NCI-H446 (cell line): ENCODE measurements at regions not wholly inside any gene's neighbourhood (a gene's known extent, or its start where the extent isn't known, plus 50 kb on each side); places are given as distances from the start of the nearest gene placed in this dataset.

Source experiments
- DNase-seq, 2 experiments: peaks; one replicate each; lab custom pipeline; 2025; lab: John Stamatoyannopoulos, UW

DNA sequence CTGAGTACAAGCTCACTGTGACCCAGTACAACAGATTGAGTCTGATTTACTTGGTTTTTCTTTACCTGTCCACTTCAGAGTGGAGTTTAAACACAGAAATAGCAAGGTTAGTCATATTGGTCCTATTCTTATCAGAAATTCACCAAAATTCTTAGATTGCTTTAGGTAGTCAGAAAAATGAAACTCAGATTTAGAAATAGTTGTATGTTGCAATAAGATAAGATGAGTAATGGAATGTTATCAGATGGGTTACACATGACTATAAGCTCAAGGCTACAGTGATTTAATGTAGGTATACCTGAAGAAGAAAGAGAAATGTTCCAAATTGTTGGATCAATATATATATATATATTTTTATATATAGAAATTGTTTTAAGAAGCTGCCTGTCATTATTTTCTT is 524.1 kb downstream of the LRFN5 start:
- no peak for DNase-seq

DNA sequence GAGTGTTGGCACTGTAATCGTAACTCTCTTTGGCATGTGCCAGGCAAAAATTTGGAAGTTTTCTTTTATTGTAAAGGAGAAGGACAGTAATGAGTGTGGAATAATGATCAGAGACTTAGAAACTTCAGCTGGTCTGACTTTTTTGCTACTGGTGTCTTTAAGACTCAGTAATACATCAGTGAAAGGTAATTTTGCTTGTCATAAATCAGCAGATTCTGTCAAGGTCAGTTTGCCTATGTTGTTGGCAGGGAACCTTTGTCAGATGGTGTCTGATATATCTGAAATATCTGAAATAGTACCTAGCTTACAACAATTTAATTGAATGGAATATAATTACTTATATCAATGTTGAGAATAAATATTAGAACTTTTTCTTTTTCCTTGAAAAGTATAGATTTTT is 516.9 kb downstream of the LRFN5 start:
- DNase-seq = peak; percentile 9 to 48

- DNase-seq = no peak
Observed at GRCh38 chr14:42113358-42114069, 506.8 kb downstream of the LRFN5 start.

DNA sequence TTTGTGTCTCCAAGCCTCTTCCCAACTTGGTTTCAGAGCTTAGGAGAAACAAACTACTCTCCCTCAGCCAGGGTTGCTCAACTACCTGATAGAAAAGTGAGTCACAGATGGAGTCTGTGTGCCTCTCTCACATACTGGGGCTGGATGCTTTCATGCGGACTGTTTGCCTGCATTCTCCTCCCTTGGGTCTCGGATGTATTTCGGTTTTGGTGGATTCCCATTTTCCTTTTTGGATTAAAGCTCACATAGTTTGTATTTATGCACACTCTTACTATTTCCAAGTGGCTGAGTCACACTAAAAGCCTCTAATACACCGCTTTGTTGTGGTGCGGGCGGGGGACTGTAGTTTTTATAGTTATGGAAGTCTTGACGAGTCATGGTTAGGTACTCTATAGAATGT is 505.4 kb downstream of the LRFN5 start:
- DNase-seq = no peak

GRCh38 chr14:42111355-42111754 is 504.7 kb downstream of the LRFN5 start:
- DNase-seq = no peak

GRCh38 chr14:42110167-42110566 is 503.5 kb downstream of the LRFN5 start:
- DNase-seq = peak; percentile 4 to 78

- peak; percentile 67 to 90 for DNase-seq
Observed at GRCh38 chr14:42095155-42095554, 488.5 kb downstream of the LRFN5 start.

DNA sequence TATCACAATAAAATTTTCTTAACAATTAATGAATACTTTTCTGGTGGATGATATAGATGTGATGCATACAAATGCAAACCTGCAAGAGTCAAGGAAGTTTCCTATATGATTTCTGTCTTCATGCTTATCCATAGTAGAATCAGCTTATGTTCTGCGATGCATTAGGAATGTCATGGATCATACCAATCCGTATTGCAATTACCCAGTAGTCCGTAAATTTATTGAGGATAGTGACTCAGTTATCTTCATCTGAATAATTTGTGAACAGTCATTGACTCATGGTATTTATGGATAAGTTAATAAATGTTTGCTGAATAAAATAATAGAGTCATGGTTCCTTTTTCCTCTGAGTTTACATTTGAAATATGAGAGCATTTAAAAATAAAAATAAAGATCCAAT is 483.4 kb downstream of the LRFN5 start:
- DNase-seq = no peak

DNA sequence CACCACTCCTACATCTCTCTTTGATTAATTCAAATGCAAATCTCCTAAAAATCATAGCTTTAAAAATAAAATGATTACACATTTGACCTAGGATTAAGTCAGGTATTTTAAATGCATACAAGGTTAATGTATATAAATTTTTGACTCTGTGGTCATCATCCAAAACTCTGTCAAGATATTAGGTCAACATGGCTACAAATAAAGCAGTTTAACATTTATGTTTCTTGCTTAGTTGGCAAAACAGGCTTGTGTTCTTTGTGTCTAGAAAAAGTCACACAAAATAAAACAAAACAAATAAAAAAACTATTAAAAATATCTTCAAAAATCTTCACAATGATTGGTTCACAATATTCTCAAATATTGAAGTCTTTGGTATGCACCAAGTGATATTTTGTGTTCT is 473.2 kb downstream of the LRFN5 start:
- no peak for DNase-seq

DNA sequence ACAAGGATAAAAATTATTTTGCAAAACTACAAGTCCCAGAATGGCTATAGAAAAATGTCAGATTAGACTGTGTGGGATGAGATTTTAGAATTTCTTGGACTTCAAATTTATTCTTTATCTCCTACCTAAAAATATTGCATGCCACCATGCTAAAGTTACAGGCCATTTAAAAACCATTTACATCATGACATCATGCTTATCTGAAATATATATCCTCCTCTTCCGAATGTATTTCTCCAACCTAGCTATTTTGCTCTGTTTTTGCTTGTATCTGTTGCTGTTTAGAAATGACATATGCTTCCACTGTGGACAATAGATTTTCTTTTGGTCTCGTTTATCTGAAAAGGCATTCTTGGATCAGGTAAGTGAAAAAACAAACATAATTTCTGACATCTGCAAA is 471.7 kb downstream of the LRFN5 start:
- DNase-seq = no peak

- DNase-seq = no peak
Observed at GRCh38 chr14:42070031-42070430, 463.4 kb downstream of the LRFN5 start.

DNA sequence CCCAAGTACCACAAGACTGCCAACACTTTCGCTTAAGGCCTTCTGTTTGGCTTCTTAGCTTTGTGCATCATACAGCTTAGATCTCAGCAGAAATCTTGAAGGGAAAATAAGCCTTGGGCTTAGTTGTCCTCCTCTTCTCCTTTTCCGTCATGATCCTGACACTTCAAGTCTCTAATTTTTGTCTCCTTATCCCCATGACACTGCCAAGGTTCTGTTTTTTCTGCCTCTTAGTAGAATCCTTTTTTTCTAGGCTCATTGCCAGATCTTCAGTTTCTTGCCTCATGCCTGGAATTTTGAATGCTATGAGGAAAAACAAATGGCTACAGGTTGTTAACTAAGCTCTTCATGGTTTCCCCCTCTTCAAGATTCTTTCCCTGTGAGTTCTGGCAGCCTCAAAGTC is 450.4 kb downstream of the LRFN5 start:
- peak; percentile 10 to 67 for DNase-seq

GRCh38 chr14:42047421-42048055 is 440.9 kb downstream of the LRFN5 start:
- DNase-seq = no peak

- DNase-seq = no peak
Observed at GRCh38 chr14:42045383-42045782, 438.7 kb downstream of the LRFN5 start.

- no peak for DNase-seq
Observed at GRCh38 chr14:42028607-42029006, 421.9 kb downstream of the LRFN5 start.

- DNase-seq = no peak
Observed at GRCh38 chr14:42027271-42027670, 420.6 kb downstream of the LRFN5 start.

GRCh38 chr14:42023452-42023851 is 416.8 kb downstream of the LRFN5 start:
- no peak for DNase-seq

DNA sequence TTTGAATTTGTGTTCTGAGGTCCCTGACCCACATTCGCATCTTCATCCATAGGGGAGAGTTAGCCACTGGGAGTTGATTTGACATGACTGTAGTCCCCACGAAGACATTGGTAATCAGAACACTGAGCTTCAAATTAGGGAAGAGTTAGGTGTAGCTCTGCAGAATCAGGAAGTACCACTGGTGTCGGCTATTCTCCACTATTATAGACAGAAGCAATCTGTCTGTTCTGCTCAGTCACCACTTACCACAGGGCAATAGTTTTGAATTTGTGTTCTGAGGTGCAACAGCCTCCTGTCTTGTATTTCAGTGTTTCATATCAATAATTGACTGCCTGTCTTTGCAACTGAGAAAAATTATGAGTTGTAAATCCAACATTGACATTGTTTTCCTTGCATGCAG is 407.6 kb downstream of the LRFN5 start:
- DNase-seq = no peak

DNA sequence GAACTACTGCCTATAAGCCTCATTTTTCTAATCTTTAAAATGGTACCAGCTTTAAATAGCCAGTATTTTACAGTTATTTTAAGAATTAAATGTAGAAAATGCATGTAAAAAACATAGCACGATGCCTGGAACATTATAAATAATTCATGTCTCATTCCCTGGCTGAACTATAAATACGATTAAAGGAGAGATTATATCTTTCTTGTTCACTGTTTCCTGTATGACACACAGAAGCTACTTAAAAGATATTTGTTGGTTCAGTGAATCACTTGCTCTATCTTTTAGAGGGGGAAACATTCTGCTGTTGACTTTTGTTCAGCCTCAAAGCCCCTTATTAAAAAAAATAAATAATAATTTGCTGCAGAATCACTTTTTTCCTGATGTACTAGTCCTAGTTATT is 406.9 kb downstream of the LRFN5 start:
- DNase-seq = no peak

GRCh38 chr14:42013153-42013552 is 406.5 kb downstream of the LRFN5 start:
- no peak for DNase-seq

DNA sequence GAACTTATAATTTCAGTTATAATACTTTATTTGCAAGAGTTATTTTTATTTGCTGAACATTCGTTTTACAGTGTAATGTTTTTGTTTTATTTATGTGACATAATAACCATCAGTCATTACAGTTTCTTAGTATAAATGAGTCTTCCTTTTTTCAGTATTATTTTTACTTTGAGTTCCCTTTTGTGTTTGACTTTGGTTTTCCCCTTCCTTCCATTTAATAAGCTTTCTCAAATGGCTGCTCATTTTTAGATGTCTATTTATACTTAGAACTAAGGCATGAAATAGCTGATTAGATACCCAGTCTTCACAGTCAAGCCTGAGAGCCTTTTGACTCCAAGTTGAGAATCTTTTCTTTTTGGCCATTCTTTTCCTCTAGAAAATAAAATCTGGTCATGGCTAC is 404.5 kb downstream of the LRFN5 start:
- DNase-seq = no peak

- no peak for DNase-seq
Observed at GRCh38 chr14:42004321-42004720, 397.6 kb downstream of the LRFN5 start.

- no peak for DNase-seq
Observed at GRCh38 chr14:42002141-42002540, 395.5 kb downstream of the LRFN5 start.

DNA sequence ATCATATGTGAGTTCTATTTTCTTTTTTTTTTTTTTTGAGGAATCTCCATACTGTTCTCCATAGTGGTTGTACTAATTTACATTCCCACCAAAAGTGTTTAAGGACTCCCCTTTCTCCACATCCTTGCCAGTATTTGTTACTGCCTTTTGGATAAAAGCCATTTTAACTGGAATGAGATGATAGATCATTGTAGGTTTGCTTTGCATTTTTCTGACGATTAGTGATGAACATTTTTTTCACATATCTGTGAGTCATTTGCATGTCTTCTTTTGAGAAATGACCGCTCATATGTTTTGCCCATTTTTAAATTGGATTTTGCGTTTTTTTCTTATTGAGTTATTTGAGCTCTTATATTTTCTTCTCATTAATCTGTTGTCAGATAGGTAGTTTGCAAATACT is 394.8 kb downstream of the LRFN5 start:
- DNase-seq = no peak
